Liver (tissue), 3 donors: ENCODE measurements at regions not wholly inside any gene's neighbourhood (a gene's known extent, or its start where the extent isn't known, plus 50 kb on each side); places are given as distances from the start of the nearest gene placed in this dataset.

Experiments
- ATF3 ChIP-seq: IDR thresholded peaks from 2 replicates; pipeline ENCODE4 v1.6.1; 2016; ENCODE audit warnings: antibody characterized with exemption
- CTCF ChIP-seq: fragments of 150-350 bp; IDR thresholded peaks from 2 replicates; pipeline ENCODE4 v1.5.1; 2017; ENCODE audit warnings: improper control_type of control experiment, low read depth, low read length; ENCODE audit not compliant: missing input control
- GABPA ChIP-seq, 2 donors: IDR thresholded peaks in 1 of 2; conservative IDR thresholded peaks in 1 of 2; 2 replicates each; pipeline ENCODE4 v1.6.1; 2016; ENCODE audit warnings: antibody characterized with exemption in 2 of 2, mild to moderate bottlenecking in 1 of 2, moderate library complexity in 1 of 2
- RAD21 ChIP-seq, 2 donors: IDR thresholded peaks; 2 replicates each; pipeline ENCODE4 v1.6.1; 2016; ENCODE audit warnings: antibody characterized with exemption in 2 of 2, mild to moderate bottlenecking in 2 of 2
- REST ChIP-seq: IDR thresholded peaks from 2 replicates; pipeline ENCODE4 v1.6.1; 2016; ENCODE audit warnings: antibody characterized with exemption, mild to moderate bottlenecking
- YY1 ChIP-seq: IDR thresholded peaks from 2 replicates; pipeline ENCODE4 v1.6.1; 2016; ENCODE audit warnings: antibody characterized with exemption, mild to moderate bottlenecking
- donor health status: healthy.
- donor health status: healthy.

- TF ChIP-seq CTCF (no peak), RAD21 (IDR thresholded peaks at IDR 0.05) (no peak), REST (no peak), GABPA (IDR thresholded peaks at IDR 0.05 in 1 of 2, conservative IDR thresholded peaks at IDR 0.05 in 1 of 2) (no peak), YY1 (no peak), ATF3 (no peak)
Measured at GRCh38 chr6:43990275-43990626, 137.0 kb downstream of the MRPL14 start.
